CD4-positive, alpha-beta T cell (primary cell): ENCODE measurements at regions not wholly inside any gene's neighbourhood (a gene's known extent, or its start where the extent isn't known, plus 50 kb on each side); places are given as distances from the start of the nearest gene placed in this dataset.
"Not testable (repeated sequence)": the region's sequence is repeated elsewhere in the genome, so short reads cannot be mapped to it uniquely, and the experiment has no call there.

Source experiments
- ATAC-seq: fragments of 200-7000 bp; cut with Tn5 transposase; one replicate; pipeline ENCODE4 v1.10.0; 2022; ENCODE audit warnings: mild to moderate bottlenecking; ENCODE audit not compliant: poor library complexity
- CTCF ChIA-PET: fragments of 350-600 bp; sonication (Branson Sonifier 250); formaldehyde crosslinking; loops from one replicate; lab custom pipeline; 2021; ENCODE audit warnings: antibody characterized with exemption, inconsistent platforms; lab: Charles Lee
- POLR2A ChIA-PET: fragments of 350-600 bp; sonication (Branson Sonifier 250); formaldehyde crosslinking; loops from one replicate; lab custom pipeline; 2021; ENCODE audit warnings: antibody characterized with exemption, inconsistent platforms; lab: Charles Lee
- DNase-seq, 14 experiments: peaks; one replicate each; pipeline ENCODE4 v3.0.0-alpha.2; 2013 to 2020; ENCODE audit warnings: mixed read lengths in 2 of 14
- H3K27ac ChIP-seq, 2 donors: one replicate each; pipeline versions ENCODE4 v1.5.1 to v1.7.0; 2013; ENCODE audit warnings: low read length in 2 of 2, low read depth in 1 of 2, mild to moderate bottlenecking in 1 of 2
- H3K27me3 ChIP-seq, 2 experiments: 1 replicate in 1 of 2; 2 replicates in 1 of 2; pipeline versions ENCODE4 v1.6.1 to v1.7.0; 2013; ENCODE audit warnings: low read length in 2 of 2, control low read depth in 1 of 2, mild to moderate bottlenecking in 1 of 2, moderate library complexity in 1 of 2; ENCODE audit not compliant: insufficient read depth in 2 of 2, control insufficient read depth in 1 of 2
- H3K36me3 ChIP-seq: one replicate; pipeline ENCODE4 v1.6.1; 2013; ENCODE audit warnings: low read length, control low read depth; ENCODE audit not compliant: insufficient read depth
- H3K4me1 ChIP-seq: one replicate; pipeline ENCODE4 v1.6.1; 2013; ENCODE audit warnings: low read length, control low read depth; ENCODE audit not compliant: insufficient read depth
- H3K4me3 ChIP-seq: one replicate; pipeline ENCODE4 v1.5.1; 2013; ENCODE audit warnings: mild to moderate bottlenecking, low read length, moderate library complexity
- H3K9me3 ChIP-seq, 2 experiments: 1 replicate in 1 of 2; 2 replicates in 1 of 2; pipeline versions ENCODE4 v1.6.1 to v1.7.0; 2013; ENCODE audit warnings: low read length in 2 of 2, mild to moderate bottlenecking in 2 of 2, control low read depth in 1 of 2, moderate library complexity in 1 of 2; ENCODE audit not compliant: control insufficient read depth in 1 of 2, insufficient read depth in 1 of 2
- H3K27ac Mint-ChIP-seq: one replicate; pipeline ENCODE4 v1.8.0; 2020; ENCODE audit warnings: mixed read lengths
- H3K27me3 Mint-ChIP-seq: one replicate; pipeline ENCODE4 v1.8.0; 2021; ENCODE audit warnings: mixed read lengths
- H3K36me3 Mint-ChIP-seq: one replicate; pipeline ENCODE4 v1.8.0; 2021; ENCODE audit warnings: low read depth, mixed read lengths
- H3K4me1 Mint-ChIP-seq: one replicate; pipeline ENCODE4 v1.8.0; 2021; ENCODE audit warnings: low read depth, mixed read lengths
- H3K4me3 Mint-ChIP-seq: one replicate; pipeline ENCODE4 v1.8.0; 2020; ENCODE audit warnings: mild to moderate bottlenecking, mixed read lengths
- H3K9me3 Mint-ChIP-seq: one replicate; pipeline ENCODE4 v1.8.0; 2020; ENCODE audit warnings: mixed read lengths
- CTCF ChIP-seq: fragments of 200-600 bp; IDR thresholded peaks from one replicate; pipeline ENCODE4 v1.8.0; 2022; ENCODE audit warnings: antibody characterized with exemption, mild to moderate bottlenecking
- intact Hi-C, 2 experiments: fragments of 100-400 bp; cut with DNase I in 1 of 2; cut with micrococcal nuclease in 1 of 2; formaldehyde crosslinking; loops; one replicate each; pipeline versions ENCODE4 v1.15.1 to v1.9.0; 2023 to 2025; cut with DNase I, micrococcal nuclease

DNA sequence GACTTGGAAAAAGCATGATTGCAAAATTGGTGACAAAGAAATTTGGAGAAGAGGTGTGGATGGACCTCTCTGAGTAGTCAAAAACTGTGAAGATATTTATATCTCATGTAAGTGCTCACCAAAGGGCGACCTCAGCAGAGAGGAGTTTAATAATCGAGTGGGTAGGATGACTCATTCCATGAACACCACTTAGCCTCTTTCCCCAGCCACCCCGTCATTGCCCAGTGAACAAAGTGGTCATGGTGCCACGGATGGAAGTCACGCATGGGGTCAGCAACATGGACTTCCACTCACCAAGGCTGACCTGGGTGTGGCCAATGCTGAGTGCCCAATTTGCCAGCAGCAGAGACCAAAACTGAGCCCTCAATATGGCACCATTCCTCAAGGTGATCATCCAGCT is 997.4 kb upstream of the GYPC start:
- ATAC-seq = no peak
- no peaks in the 10 kb centered on the region for H3K27me3 ChIP-seq
- H3K27ac Mint-ChIP-seq = no peak overlapping the region
- intact Hi-C loops = no loop called here
- POLR2A ChIA-PET = no interaction called here
- no peaks in the 10 kb centered on the region for H3K36me3 ChIP-seq
- H3K4me3 ChIP-seq = no peak overlapping the region
- H3K27ac ChIP-seq = no peak overlapping the region
- no peaks in the 10 kb centered on the region for H3K36me3 Mint-ChIP-seq
- no peaks in the 10 kb centered on the region for H3K9me3 ChIP-seq
- H3K4me1 Mint-ChIP-seq = no peaks in the 10 kb centered on the region
- peaks cover 11% of the 10 kb centered on the region for H3K9me3 Mint-ChIP-seq
- CTCF ChIA-PET = no interaction called here
- no peak for TF ChIP-seq CTCF
- no peak overlapping the region for H3K4me3 Mint-ChIP-seq
- DNase-seq = no peak
- no peaks in the 10 kb centered on the region for H3K4me1 ChIP-seq
- no peaks in the 10 kb centered on the region for H3K27me3 Mint-ChIP-seq

GRCh38 chr2:125660369-125660768 is 995.6 kb upstream of the GYPC start:
- H3K27me3 Mint-ChIP-seq, H3K4me1 ChIP-seq, H3K27me3 ChIP-seq, DNase-seq, H3K27ac ChIP-seq, H3K36me3 Mint-ChIP-seq, H3K9me3 ChIP-seq, intact Hi-C loops, H3K4me3 Mint-ChIP-seq, POLR2A ChIA-PET, H3K27ac Mint-ChIP-seq, H3K4me1 Mint-ChIP-seq, ATAC-seq, CTCF ChIA-PET, H3K4me3 ChIP-seq, H3K36me3 ChIP-seq: not testable (repeated sequence)
- peaks cover 11% of the 10 kb centered on the region for H3K9me3 Mint-ChIP-seq

- DNase-seq (no peak), ATAC-seq (no peak)
- Histone ChIP-seq H3K9me3 (no peaks in the 10 kb centered on the region), H3K4me1 (no peaks in the 10 kb centered on the region), H3K27me3 (no peaks in the 10 kb centered on the region), H3K36me3 (no peaks in the 10 kb centered on the region), H3K4me3 (no peak overlapping the region), H3K27ac (no peak overlapping the region)
- CTCF ChIA-PET = no interaction called here
- TF ChIP-seq CTCF = no peak
- POLR2A ChIA-PET = no interaction called here
- Mint-ChIP-seq H3K9me3 (peaks cover 4% of the 10 kb centered on the region), H3K4me3 (no peak overlapping the region), H3K4me1 (no peaks in the 10 kb centered on the region), H3K27me3 (no peaks in the 10 kb centered on the region), H3K36me3 (no peaks in the 10 kb centered on the region), H3K27ac (no peak overlapping the region)
- intact Hi-C loops = no loop called here
These were observed 988.3 kb upstream of the GYPC start for GRCh38 chr2:125667630-125668029.

DNA sequence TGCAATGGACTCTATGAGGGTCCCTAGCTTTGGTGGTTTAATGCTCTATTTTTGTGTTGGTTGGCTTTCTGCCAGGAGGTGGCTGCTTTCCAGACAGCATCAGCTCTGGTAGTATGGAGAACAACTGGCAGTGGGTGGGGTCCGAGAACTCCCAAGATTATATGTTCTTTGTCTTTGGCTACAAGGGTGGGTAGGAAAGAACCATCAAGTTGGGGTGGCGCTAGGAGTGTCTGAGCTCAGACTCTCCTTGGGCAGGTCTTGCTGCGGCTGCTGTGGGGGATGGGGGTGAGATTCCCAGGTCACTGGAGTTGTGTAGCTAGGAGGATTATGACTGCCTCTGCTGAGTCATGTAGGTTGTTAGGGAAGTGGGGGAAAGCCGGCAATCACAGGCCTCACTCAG is 976.1 kb upstream of the GYPC start:
- intact Hi-C loops = no loop called here
- Mint-ChIP-seq H3K27me3 (no peaks in the 10 kb centered on the region), H3K4me3 (no peak overlapping the region), H3K36me3 (no peaks in the 10 kb centered on the region), H3K27ac (no peak overlapping the region), H3K9me3 (peaks cover 10% of the 10 kb centered on the region), H3K4me1 (no peaks in the 10 kb centered on the region)
- ATAC-seq (no peak), DNase-seq (no peak)
- H3K9me3 ChIP-seq = peaks cover 0 to 8% of the 10 kb centered on the region in 2 experiments
- no peaks in the 10 kb centered on the region for H3K36me3 ChIP-seq
- no peak for TF ChIP-seq CTCF
- CTCF ChIA-PET = no interaction called here
- H3K27me3 ChIP-seq = no peaks in the 10 kb centered on the region
- no peaks in the 10 kb centered on the region for H3K4me1 ChIP-seq
- H3K4me3 ChIP-seq = no peak overlapping the region
- no peak overlapping the region for H3K27ac ChIP-seq
- POLR2A ChIA-PET = no interaction called here
